ENCODE measurements at regions not wholly inside any gene's neighbourhood (a gene's known extent, or its start where the extent isn't known, plus 50 kb on each side); places are given as distances from the start of the nearest gene placed in this dataset.

GRCh38 chr1:115426956-115427355 is 88.9 kb upstream of the NGF start:
- TF ChIP-seq CTCF (IDR thresholded peaks at IDR 0.05) (no peak), POLR2A (IDR thresholded peaks at IDR 0.05) (no peak)

Measured in esophagus squamous epithelium (tissue), 4 donors.